BLaER1 treated with 17β-estradiol and CSF1 and Interleukin-3, amounts not matched to agents 10 nM and 100 nM (cell line): ENCODE measurements at regions not wholly inside any gene's neighbourhood (a gene's known extent, or its start where the extent isn't known, plus 50 kb on each side); places are given as distances from the start of the nearest gene placed in this dataset.

Experiments
- H3K27ac ChIP-seq, 11 experiments: shearing (Covaris generic); formaldehyde crosslinking; 2 replicates each; pipeline ENCODE4 v1.8.1; 2022
- H3K27me3 ChIP-seq, 11 experiments: shearing (Covaris generic); formaldehyde crosslinking; 2 replicates each; pipeline ENCODE4 v1.8.1; 2022
- H3K36me3 ChIP-seq, 11 experiments: shearing (Covaris generic); formaldehyde crosslinking; 2 replicates each; pipeline ENCODE4 v1.8.1; 2022
- H3K4me1 ChIP-seq, 10 experiments: shearing (Covaris generic); formaldehyde crosslinking; 2 replicates each; pipeline ENCODE4 v1.8.1; 2022
- H3K4me2 ChIP-seq, 11 experiments: shearing (Covaris generic); formaldehyde crosslinking; 2 replicates each; pipeline ENCODE4 v1.8.1; 2022
- H3K4me3 ChIP-seq, 10 experiments: shearing (Covaris generic); formaldehyde crosslinking; 2 replicates each; pipeline ENCODE4 v1.8.1; 2022
- H3K9ac ChIP-seq, 11 experiments: shearing (Covaris generic); formaldehyde crosslinking; 2 replicates each; pipeline ENCODE4 v1.8.1; 2022
- H3K9me3 ChIP-seq, 11 experiments: shearing (Covaris generic); formaldehyde crosslinking; replicated peaks in 1 of 11; 2 replicates each; pipeline ENCODE4 v1.8.1; 2022
- H4K20me1 ChIP-seq, 11 experiments: shearing (Covaris generic); formaldehyde crosslinking; 2 replicates each; pipeline ENCODE4 v1.8.1; 2022
- Cebpa-rat ChIP-seq, 11 experiments: shearing (Covaris generic); IDR thresholded peaks; 2 replicates each; pipeline ENCODE4 v1.8.1; 2022

DNA sequence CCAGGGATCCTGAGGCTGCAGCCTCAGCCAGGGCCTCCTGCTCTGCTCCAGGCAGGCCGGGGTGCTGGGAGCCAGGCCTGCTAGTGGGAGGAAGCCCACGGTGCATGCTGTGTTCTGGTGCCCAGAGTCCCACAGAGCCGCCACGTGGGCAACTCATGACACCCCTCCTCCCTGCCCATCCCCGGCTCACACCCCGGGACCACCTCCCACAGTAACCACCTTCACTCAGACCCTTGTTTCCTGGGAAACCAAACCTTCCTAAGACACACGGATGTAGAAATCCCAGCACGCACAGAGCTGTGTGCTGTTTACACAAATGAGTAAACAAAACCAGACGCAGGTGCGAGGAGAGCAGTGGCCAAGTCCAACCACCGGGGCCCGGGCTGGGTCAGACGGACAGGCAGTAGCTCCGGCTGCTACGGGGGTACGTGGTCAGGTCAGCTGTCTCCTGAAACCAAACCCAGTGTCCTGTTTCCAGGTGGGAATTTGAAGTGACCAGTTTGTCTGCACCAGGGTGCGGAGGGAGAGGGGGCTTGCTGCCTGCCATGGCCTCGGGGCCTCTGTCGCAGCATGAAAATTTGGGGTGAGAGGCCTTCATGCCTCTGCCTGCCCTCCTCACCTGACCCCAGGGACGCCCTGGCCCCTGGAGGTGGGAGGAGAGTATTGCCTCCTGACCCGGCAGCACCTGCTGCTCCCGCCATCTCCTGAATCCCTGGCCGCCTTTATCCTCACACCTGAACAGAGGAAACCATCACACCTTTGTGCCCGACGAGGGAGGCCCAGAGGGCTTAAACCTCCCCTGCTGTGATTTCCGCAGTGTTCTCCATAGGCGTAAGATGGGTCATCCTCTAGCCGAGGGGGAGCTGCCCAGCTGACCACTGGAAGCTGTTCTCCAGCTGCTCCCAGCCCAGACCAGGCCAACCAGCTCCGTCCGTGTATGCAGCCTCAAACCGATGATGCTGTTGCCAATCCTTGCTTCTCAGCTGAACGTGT lies 52.0 kb upstream of the SMOC2 start:
- no peak overlapping the region for H3K9ac ChIP-seq
- H3K4me3 ChIP-seq, result no peak overlapping the region
- peaks cover 0 to 10% (median 0%) of the 10 kb centered on the region in 11 experiments; a peak in 2 of 22 replicates for H4K20me1 ChIP-seq
- H3K4me2 ChIP-seq, result no peak overlapping the region
- no peaks in the 10 kb centered on the region for H3K36me3 ChIP-seq
- peaks cover 0 to 14% (median 8%) of the 10 kb centered on the region in 10 experiments; a peak in 7 of 20 replicates for H3K4me1 ChIP-seq
- H3K27ac ChIP-seq, result no peak overlapping the region
- no peaks in the 10 kb centered on the region for H3K27me3 ChIP-seq
- 0 out of 22 replicates have a peak, but pooled peaks cover 0 to 2% (median 0%) of the 10 kb centered on the region in 11 experiments for H3K9me3 ChIP-seq
- no peak for TF ChIP-seq Cebpa-rat (IDR thresholded peaks at IDR 0.05)

DNA sequence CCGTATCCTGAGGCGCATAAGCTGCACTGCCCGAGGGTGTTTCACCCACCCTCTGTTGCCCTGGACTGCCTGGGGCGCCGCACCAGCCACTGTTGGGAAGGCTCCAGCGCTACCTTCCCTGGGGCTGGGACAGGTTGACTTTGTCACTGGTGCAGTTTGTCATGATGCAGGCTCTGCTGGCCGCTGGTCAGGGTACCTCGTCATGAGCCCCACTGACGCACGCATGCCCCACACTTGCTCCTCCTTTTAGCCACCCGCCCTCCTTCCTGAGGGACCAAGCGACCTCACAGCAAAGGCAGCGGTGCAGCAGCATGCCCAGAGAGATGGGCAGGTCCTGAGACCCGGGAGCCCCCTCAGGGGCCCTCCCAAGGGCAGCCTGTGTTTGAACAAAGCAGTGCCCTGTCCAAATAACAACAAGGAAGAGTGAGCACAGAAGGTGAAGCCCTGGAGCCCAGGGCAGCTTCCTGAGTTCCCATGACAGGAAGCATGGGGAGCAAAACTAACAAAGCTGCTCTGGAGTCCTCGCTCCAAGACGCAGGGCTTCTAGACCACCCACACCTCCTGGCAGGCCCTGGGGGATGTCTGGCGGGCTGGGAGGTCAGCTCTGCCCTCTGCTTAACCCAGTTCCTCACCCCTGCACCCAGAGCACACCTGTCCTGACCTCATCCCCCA lies 50.1 kb upstream of the SMOC2 start:
- no peak overlapping the region for H3K9ac ChIP-seq

More for the DNA sequence above, 50.1 kb upstream of the SMOC2 start:
- peak overlapping the region in 5 of 11 experiments; percentile 6 to 21 (median 17); a peak in 5 of 22 replicates for H3K4me2 ChIP-seq
- TF ChIP-seq Cebpa-rat (IDR thresholded peaks at IDR 0.05), result no peak
- no peaks in the 10 kb centered on the region for H3K27me3 ChIP-seq
- H3K27ac ChIP-seq, result no peak overlapping the region
- no peaks in the 10 kb centered on the region for H3K36me3 ChIP-seq
- peaks cover 0 to 10% (median 0%) of the 10 kb centered on the region in 11 experiments; a peak in 2 of 22 replicates for H4K20me1 ChIP-seq
- H3K4me3 ChIP-seq, result no peak overlapping the region
- H3K4me1 ChIP-seq, result peaks cover 0 to 14% (median 8%) of the 10 kb centered on the region in 10 experiments; a peak in 7 of 20 replicates
- no peaks in the 10 kb centered on the region for H3K9me3 ChIP-seq
